Trophoblast cell (in vitro differentiated cells and primary cell): ENCODE measurements at regions not wholly inside any gene's neighbourhood (a gene's known extent, or its start where the extent isn't known, plus 50 kb on each side); places are given as distances from the start of the nearest gene placed in this dataset.

ENCODE experiments used
- DNase-seq, 2 donors: peaks; one replicate each; pipeline ENCODE4 v3.0.0-alpha.2; 2016
- H2AFZ ChIP-seq: 2 replicates; pipeline ENCODE4 v1.6.1; 2013; ENCODE audit warnings: low read length, moderate library complexity, mild to moderate bottlenecking; ENCODE audit not compliant: insufficient read depth, poor library complexity
- H2AK5ac ChIP-seq: 2 replicates; pipeline ENCODE4 v1.6.1; 2013; ENCODE audit warnings: mild to moderate bottlenecking, low read length
- H2BK120ac ChIP-seq: 2 replicates; pipeline ENCODE4 v1.6.1; 2013; ENCODE audit warnings: low read length, mild to moderate bottlenecking, moderate library complexity; ENCODE audit not compliant: insufficient read depth, poor library complexity
- H2BK12ac ChIP-seq: 2 replicates; pipeline ENCODE4 v1.6.1; 2013; ENCODE audit warnings: mild to moderate bottlenecking, low read length, moderate library complexity
- H2BK5ac ChIP-seq: 2 replicates; pipeline ENCODE4 v1.6.1; 2013; ENCODE audit warnings: low read length, low read depth, moderate library complexity, mild to moderate bottlenecking; ENCODE audit not compliant: poor library complexity
- H3K14ac ChIP-seq: 2 replicates; pipeline ENCODE4 v1.6.1; 2013; ENCODE audit warnings: mild to moderate bottlenecking, low read length
- H3K18ac ChIP-seq: 2 replicates; pipeline ENCODE4 v1.6.1; 2013; ENCODE audit warnings: mild to moderate bottlenecking, low read length
- H3K23ac ChIP-seq: 2 replicates; pipeline ENCODE4 v1.6.1; 2013; ENCODE audit warnings: low read length
- H3K27ac ChIP-seq: 2 replicates; pipeline ENCODE4 v1.5.1; 2013; ENCODE audit warnings: low read depth, mild to moderate bottlenecking, inconsistent platforms, low read length, moderate library complexity
- H3K27me3 ChIP-seq: 2 replicates; pipeline ENCODE4 v1.6.1; 2013; ENCODE audit warnings: inconsistent platforms, mild to moderate bottlenecking, low read length, moderate library complexity; ENCODE audit not compliant: insufficient read depth
- H3K36me3 ChIP-seq, 2 experiments: 1 replicate in 1 of 2; 2 replicates in 1 of 2; pipeline ENCODE4 v1.6.1; 2013; ENCODE audit warnings: low read length in 2 of 2, mild to moderate bottlenecking in 2 of 2, moderate library complexity in 1 of 2; ENCODE audit not compliant: insufficient read depth in 2 of 2, control insufficient read depth in 1 of 2
- H3K4ac ChIP-seq: 2 replicates; pipeline ENCODE4 v1.6.1; 2013; ENCODE audit warnings: low read depth, mild to moderate bottlenecking, low read length, moderate library complexity
- H3K4me1 ChIP-seq, 2 experiments: 1 replicate in 1 of 2; 2 replicates in 1 of 2; pipeline ENCODE4 v1.6.1; 2013; ENCODE audit warnings: low read length in 2 of 2, mild to moderate bottlenecking in 2 of 2, moderate library complexity in 1 of 2; ENCODE audit not compliant: insufficient read depth in 2 of 2, control insufficient read depth in 1 of 2
- H3K4me2 ChIP-seq: 2 replicates; pipeline ENCODE4 v1.6.1; 2013; ENCODE audit warnings: inconsistent platforms, mild to moderate bottlenecking, low read length, moderate library complexity
- H3K4me3 ChIP-seq: 2 replicates; pipeline ENCODE4 v1.5.1; 2013; ENCODE audit warnings: mild to moderate bottlenecking, low read depth, low read length, inconsistent platforms
- H3K79me1 ChIP-seq: one replicate; pipeline ENCODE4 v1.6.1; 2013; ENCODE audit warnings: low read length
- H3K79me2 ChIP-seq: 2 replicates; pipeline ENCODE4 v1.6.1; 2013; ENCODE audit warnings: low read length, mild to moderate bottlenecking; ENCODE audit not compliant: control insufficient read depth, insufficient read depth, poor library complexity
- H3K9ac ChIP-seq: 2 replicates; pipeline ENCODE4 v1.6.1; 2013; ENCODE audit warnings: mild to moderate bottlenecking, low read length
- H3K9me3 ChIP-seq: 2 replicates; pipeline ENCODE4 v1.6.1; 2013; ENCODE audit warnings: low read depth, mild to moderate bottlenecking, control low read depth, inconsistent platforms, low read length; ENCODE audit not compliant: insufficient read depth
- H4K12ac ChIP-seq: 2 replicates; pipeline ENCODE4 v1.6.1; 2013; ENCODE audit warnings: low read depth, mild to moderate bottlenecking, low read length, moderate library complexity
- H4K8ac ChIP-seq: 2 replicates; pipeline ENCODE4 v1.6.1; 2013; ENCODE audit warnings: low read depth, mild to moderate bottlenecking, low read length, moderate library complexity
- H4K91ac ChIP-seq: one replicate; pipeline ENCODE4 v1.6.1; 2013; ENCODE audit warnings: low read depth, mild to moderate bottlenecking, low read length, moderate library complexity
- WGBS: extraction: QIAGEN DNeasy Blood & Tissue Kit; methylation state at CpG from one replicate; pipeline ENCODE4 v1.1.7; 2013; ENCODE audit warnings: missing lambda C conversion rate; ENCODE audit not compliant: insufficient read length, insufficient coverage; ENCODE audit errors: extremely low coverage; 5-methylcytosine and 5-hydroxymethylcytosine counted together

DNA sequence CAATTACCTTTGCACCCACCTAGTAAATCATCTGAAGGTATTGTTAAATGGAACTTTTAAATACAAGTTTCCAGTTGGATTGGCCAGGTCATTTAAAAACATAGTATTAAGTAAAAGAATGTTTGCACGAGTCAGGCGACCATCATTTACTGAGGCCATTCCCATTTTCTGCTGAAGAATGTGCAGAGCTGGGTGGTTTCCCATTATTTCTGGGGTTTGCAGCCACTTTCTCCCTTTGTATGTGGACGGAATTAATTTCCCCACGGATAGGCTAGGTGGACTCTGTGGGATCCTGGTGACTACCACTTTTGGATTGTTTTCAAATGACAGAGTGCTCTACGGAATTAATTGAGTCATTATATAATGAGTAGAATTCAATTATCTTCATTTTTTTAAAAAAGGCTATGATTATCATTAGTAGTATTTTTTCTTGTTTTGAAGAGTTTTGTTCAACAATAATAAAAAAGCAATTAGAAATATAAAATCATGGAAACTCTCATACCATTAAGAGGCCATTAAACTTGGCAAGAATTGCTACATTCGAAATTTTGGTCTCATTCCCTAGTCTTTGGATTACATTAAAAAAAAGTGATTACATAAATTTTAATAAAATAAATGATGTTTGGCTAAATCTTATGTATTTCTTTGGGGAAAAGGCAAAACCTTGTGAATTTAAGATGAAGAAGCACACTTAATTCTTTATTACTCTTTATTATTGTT is 120.4 kb upstream of the FZD8 start:
- no peaks in the 10 kb centered on the region for H3K9me3 ChIP-seq
- WGBS: no CpG with 5 or more reads among the region's 6 CpGs
- H2AFZ ChIP-seq: no peak overlapping the region
- no peak overlapping the region for H3K9ac ChIP-seq
- no peak overlapping the region for H3K23ac ChIP-seq
- H3K18ac ChIP-seq: no peak overlapping the region
- H2BK120ac ChIP-seq: no peak overlapping the region
- H3K27me3 ChIP-seq: no peaks in the 10 kb centered on the region
- no peak overlapping the region for H3K27ac ChIP-seq
- H3K4me1 ChIP-seq: no peaks in the 10 kb centered on the region
- no peak overlapping the region for H2BK12ac ChIP-seq
- no peak overlapping the region for H4K8ac ChIP-seq
- H3K14ac ChIP-seq: no peak overlapping the region
- H2BK5ac ChIP-seq: no peak overlapping the region
- H2AK5ac ChIP-seq: no peak overlapping the region
- H3K4me3 ChIP-seq: no peak overlapping the region
- no peak overlapping the region for H3K4me2 ChIP-seq
- no peaks in the 10 kb centered on the region for H3K36me3 ChIP-seq
- DNase-seq: no peak
- H4K91ac ChIP-seq: no peak overlapping the region
- no peaks in the 10 kb centered on the region for H3K79me2 ChIP-seq
- no peaks in the 10 kb centered on the region for H3K79me1 ChIP-seq
- H3K4ac ChIP-seq: no peak overlapping the region
- no peak overlapping the region for H4K12ac ChIP-seq

DNA sequence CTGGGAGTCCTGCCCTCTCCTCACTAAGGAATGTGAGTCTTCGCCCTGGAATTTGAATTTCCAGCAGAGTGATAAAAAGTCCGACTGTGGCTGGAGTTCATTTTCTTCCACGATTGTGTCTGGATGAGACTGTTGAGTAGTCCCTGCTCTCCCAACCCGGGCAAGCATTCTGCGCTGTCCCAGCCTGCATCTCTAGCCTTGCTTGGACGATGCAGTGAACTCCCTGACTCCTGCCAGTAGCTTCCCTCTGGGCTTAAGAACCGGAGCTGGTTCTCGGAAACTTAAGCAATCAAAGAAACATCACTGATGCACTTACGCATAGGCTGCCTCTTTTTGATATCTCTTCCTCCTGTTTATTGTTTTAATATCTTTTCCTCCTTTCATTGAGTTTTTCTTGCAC is 116.0 kb upstream of the FZD8 start:
- H4K8ac ChIP-seq: no peak overlapping the region
- H4K12ac ChIP-seq: no peak overlapping the region
- no peak overlapping the region for H3K4me2 ChIP-seq
- no peak overlapping the region for H3K4me3 ChIP-seq
- no peaks in the 10 kb centered on the region for H3K4me1 ChIP-seq
- no peak overlapping the region for H3K4ac ChIP-seq
- no peaks in the 10 kb centered on the region for H3K9me3 ChIP-seq
- H3K27me3 ChIP-seq: no peaks in the 10 kb centered on the region
- no peak overlapping the region for H3K23ac ChIP-seq
- no CpG with 5 or more reads among the region's 9 CpGs for WGBS
- no peak overlapping the region for H3K9ac ChIP-seq
- H3K79me2 ChIP-seq: no peaks in the 10 kb centered on the region
- no peaks in the 10 kb centered on the region for H3K79me1 ChIP-seq
- DNase-seq: no peak
- H3K18ac ChIP-seq: no peak overlapping the region
- H2AFZ ChIP-seq: no peak overlapping the region
- no peak overlapping the region for H3K27ac ChIP-seq
- H3K36me3 ChIP-seq: no peaks in the 10 kb centered on the region
- H2BK5ac ChIP-seq: no peak overlapping the region
- no peak overlapping the region for H2AK5ac ChIP-seq
- no peak overlapping the region for H3K14ac ChIP-seq
- H4K91ac ChIP-seq: no peak overlapping the region
- no peak overlapping the region for H2BK12ac ChIP-seq
- no peak overlapping the region for H2BK120ac ChIP-seq

DNA sequence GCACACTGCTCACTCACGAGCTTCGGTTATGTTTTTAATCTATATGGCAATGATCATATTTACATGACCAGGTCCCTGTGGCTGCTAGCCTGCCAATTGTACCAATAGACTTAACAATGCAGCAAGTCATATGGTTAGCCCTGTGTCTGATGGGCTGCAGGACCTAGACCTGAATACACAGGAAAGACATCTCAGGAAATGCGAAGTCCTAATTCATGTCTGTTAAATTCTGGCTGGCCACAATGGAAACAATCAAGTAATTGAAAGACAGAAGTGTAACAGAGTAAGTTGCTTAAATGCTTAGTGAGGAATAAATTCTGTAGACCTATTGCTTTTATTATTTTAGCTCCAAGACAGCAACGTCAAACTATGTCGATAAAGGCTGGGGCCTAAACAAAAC is 112.4 kb upstream of the FZD8 start:
- Histone ChIP-seq H3K4me3 (no peak overlapping the region), H2BK5ac (no peak overlapping the region), H2AFZ (no peak overlapping the region), H3K4me2 (no peak overlapping the region), H2BK12ac (no peak overlapping the region), H3K79me2 (no peaks in the 10 kb centered on the region), H2BK120ac (no peak overlapping the region), H3K9me3 (no peaks in the 10 kb centered on the region), H3K79me1 (no peaks in the 10 kb centered on the region), H3K14ac (no peak overlapping the region), H3K27me3 (no peaks in the 10 kb centered on the region), H3K4me1 (no peaks in the 10 kb centered on the region), H3K9ac (no peak overlapping the region), H4K8ac (no peak overlapping the region), H3K27ac (no peak overlapping the region), H4K12ac (no peak overlapping the region), H4K91ac (no peak overlapping the region), H3K36me3 (no peaks in the 10 kb centered on the region), H3K23ac (no peak overlapping the region), H2AK5ac (no peak overlapping the region), H3K18ac (no peak overlapping the region), H3K4ac (no peak overlapping the region)
- no peak for DNase-seq
- no CpG with 5 or more reads among the region's 5 CpGs for WGBS

DNA sequence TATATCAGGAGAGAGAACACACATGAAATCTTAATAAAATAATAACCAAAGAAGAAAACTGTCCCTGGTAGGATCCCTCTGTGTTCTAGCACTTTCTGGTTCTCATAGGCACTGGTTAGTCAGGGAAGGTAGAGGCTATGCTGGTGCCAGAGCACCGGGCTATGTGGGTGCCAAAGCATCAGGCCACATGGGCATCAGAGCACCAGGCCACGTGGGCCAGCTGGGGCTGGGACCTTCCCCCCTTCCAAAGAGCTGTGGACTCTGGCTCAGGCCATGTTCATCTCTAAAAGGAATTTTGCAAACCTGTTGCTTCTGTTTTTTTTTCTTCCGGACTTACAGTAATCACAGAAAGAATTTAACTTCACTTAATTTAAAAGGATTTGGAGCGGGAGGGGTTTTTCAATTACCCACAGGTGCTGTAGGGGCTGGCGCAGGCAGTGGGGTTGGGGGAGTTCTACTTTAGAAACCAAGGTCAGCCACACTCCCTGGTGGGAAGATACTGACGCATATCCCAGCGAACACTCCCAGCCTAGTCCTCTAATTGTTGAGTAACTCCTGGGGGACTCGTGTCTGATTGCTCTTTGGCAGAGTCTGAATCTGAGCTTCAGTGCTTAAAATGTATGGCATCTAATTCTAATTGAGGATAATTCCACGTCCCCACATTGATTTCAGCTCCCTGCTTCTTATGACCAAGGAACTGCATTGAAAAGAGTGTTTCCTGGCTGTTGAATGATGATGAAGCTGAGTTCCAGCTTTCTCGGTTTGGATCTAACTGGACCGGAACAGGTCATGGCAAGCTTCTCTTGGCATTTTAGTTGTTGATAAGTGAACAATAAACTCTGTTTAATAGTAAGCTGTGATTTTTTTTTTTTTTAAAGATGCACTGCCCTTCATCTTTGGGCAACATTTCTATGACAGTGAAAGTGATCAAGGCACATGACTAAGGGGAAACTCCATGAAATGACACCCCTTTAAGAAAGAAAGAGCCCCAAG is 110.7 kb upstream of the FZD8 start:
- no peaks in the 10 kb centered on the region for H3K27me3 ChIP-seq
- WGBS: no CpG with 5 or more reads among the region's 11 CpGs
- no peak overlapping the region for H3K14ac ChIP-seq
- H3K79me1 ChIP-seq: no peaks in the 10 kb centered on the region
- H4K12ac ChIP-seq: no peak overlapping the region
- H3K4me1 ChIP-seq: no peaks in the 10 kb centered on the region
- H2AK5ac ChIP-seq: no peak overlapping the region
- H3K9ac ChIP-seq: no peak overlapping the region
- no peaks in the 10 kb centered on the region for H3K9me3 ChIP-seq
- H2AFZ ChIP-seq: no peak overlapping the region
- no peak overlapping the region for H4K8ac ChIP-seq
- no peak overlapping the region for H3K4me2 ChIP-seq
- no peaks in the 10 kb centered on the region for H3K36me3 ChIP-seq
- H2BK5ac ChIP-seq: no peak overlapping the region
- H2BK120ac ChIP-seq: no peak overlapping the region
- H3K18ac ChIP-seq: no peak overlapping the region
- no peaks in the 10 kb centered on the region for H3K79me2 ChIP-seq
- no peak overlapping the region for H3K4me3 ChIP-seq
- DNase-seq: no peak
- H2BK12ac ChIP-seq: no peak overlapping the region
- H3K27ac ChIP-seq: no peak overlapping the region
- H3K4ac ChIP-seq: no peak overlapping the region
- H3K23ac ChIP-seq: no peak overlapping the region
- no peak overlapping the region for H4K91ac ChIP-seq
